ENCODE measurements at regions not wholly inside any gene's neighbourhood (a gene's known extent, or its start where the extent isn't known, plus 50 kb on each side); places are given as distances from the start of the nearest gene placed in this dataset.

DNA sequence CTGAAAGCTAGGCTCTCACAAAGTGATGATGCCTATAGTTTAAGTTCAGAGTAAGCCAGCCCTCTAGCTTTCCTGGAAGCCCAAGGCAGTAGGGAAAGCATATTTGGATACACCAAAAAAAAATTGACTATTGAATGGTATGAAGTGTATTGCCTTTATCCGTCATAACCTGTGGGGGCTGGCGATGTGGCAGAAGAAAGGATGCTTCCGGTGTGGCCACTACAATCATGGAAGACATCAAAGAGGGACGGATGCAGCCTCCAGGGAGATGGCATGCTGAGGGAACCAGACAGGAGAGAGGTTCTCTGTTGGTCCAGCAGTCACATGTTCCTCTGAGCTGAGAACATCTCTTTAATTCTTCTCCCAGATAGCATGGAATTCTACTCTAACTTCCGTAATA, 170.3 kb downstream of the TMEM18 start:
- no peak for DNase-seq

DNA sequence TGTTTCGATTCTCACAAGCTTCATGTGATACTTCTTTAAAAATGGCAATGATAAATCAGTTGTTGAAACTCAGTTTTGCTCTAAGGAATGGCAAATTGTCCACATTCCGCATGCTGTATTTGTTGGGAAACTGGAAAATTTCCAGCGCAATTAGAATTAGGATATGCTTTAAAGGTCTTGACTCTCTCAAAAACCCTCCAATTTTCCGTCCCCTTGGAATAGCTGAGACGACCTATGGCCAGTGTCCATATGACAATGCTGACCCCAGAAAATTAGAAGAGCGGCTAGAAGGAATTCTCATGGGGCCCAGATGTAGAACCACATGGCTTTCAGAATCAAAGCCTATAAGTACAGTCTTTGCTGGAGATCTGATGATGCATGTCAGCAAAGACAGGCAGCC, 170.8 kb downstream of the TMEM18 start:
- no peak for DNase-seq

GRCh38 chr2:505941-506340, 171.3 kb downstream of the TMEM18 start:
- no peak for DNase-seq

DNA sequence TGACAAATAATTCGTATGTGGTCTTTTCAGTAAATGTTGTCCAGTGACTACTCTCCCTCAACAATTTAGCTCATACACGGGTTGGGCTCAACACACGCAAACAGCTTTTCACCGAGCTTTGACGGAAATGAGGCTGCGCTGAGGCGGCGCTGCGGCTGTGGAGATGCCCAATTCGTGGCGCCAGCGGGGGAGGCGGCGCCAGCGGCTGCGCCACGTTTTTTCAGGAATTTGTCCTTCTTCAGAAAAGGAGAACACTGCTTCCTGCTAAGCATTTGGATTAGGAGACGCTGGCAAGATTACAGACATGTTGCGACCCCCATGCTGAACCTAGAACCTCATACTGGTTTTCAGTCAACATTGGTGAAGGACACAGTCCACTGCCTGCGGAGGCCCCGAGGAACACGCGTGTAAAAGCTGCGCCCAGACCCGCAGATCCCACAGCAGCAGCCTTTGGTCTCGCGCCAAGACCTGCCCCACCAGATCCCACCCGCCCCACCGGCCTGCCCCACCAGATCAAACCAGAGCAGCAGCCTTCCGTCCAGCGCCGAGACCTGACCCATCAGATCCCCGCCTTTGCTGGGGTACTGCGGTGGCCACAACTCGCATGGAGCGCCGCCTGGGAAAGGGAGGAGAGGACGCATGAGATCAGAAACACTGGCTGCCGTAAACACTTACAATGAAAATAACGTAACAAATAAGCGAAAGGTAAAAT, 173.8 kb downstream of the TMEM18 start:
- DNase-seq, result no peak

DNA sequence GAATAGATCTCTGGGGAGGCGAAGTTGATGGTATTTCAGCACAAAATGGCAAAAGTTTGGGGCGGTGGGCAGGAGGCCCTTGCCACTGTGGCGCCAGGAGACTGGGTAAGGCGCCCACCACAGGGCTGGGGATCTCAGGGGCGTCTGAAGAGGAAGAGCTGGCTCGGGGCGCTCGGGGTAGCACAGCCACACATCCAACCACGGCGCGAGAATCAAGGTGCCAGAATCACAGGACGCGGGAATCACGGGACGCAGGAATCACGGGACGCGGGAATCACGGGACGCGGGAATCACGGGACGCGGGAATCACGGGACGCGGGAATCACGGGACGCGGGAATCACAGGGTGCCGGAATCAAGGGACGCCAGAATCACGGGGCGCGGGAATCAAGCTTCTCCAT, 174.4 kb downstream of the TMEM18 start:
- DNase-seq, result no peak

- no peak for DNase-seq
Observed at GRCh38 chr2:501667-502066, 175.5 kb downstream of the TMEM18 start.

DNA sequence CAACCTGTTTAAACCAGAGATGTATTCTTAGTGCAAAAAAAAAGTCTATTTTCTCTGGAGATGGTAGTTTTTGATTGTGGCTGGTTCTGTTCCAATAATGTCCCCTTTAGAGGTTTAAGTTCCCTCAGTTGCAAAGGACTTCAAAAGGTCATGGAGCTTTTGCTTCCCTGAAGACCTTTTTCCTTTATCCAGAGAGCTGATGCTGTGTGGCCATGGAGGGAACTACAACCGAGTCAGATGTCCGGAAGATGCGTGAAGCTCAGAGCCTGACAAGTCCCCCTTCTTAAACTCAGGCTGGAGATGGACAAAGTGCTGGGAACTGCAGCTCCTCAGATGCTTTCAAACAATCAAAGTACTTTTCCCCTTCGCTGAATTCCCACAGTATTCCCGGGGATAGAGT, 176.1 kb downstream of the TMEM18 start:
- no peak for DNase-seq

- DNase-seq, result no peak
Observed at GRCh38 chr2:499726-500125, 177.5 kb downstream of the TMEM18 start.

DNA sequence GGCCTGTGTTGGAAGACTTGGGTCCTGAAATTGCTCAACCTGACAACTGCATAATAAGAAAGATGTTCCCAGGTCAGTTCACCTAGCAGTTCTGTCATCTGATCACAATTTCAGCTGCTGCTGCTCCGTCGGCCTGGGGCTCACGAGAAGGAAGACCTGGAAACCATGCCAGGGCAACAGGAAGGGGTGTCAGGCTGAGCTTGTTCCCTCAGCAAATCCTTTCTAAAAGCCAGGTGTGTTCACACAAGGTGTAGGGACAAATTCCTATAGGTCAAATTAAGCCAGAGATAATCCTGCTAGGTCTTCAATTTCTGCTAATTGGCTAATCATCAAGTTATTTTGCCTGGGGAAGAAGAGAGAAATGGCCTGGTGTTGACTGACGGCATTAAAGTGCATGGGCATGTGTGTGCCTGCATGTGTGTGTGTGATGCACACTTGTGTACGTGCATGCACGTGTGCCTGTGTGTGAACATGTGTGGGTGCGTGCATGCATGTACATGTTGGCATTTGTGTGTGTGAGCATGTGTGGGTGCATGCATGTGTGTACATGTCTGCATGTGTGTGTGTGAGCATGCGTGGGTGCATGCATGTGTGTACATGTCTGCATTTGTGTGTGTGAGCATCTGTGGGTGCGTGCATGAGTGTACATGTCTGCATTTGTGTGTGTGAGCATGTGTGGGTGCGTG, 178.6 kb downstream of the TMEM18 start:
- DNase-seq, result no peak

- no peak for DNase-seq
Observed at GRCh38 chr2:497770-498492, 179.3 kb downstream of the TMEM18 start.

DNA sequence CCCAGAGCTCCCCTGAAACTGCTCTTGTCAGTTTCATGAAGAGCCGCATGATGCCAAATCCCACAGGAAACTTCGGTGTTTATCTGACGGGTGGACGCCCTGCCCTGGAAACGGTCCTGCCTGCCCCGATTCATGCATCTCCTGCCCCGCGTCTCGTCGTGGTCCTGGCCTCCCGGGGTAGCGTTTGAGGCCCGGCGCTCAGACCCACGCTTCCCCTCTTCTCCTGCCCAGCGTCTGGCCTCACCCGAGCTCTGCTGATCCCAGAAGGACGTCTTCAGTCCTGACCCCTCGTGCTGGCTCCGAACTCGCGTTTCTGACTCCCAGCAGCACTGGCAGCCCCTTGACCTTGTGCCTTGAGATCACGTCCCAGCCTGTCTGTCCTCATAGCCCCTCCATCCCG, 180.5 kb downstream of the TMEM18 start:
- DNase-seq, result no peak

- DNase-seq, result no peak
Observed at GRCh38 chr2:495745-496275, 181.4 kb downstream of the TMEM18 start.

- DNase-seq, result no peak
Observed at GRCh38 chr2:494853-495252, 182.4 kb downstream of the TMEM18 start.

- DNase-seq, result no peak
Observed at GRCh38 chr2:493228-493627, 184.0 kb downstream of the TMEM18 start.

GRCh38 chr2:492178-492577, 185.0 kb downstream of the TMEM18 start:
- no peak for DNase-seq

- DNase-seq, result no peak
Observed at GRCh38 chr2:489838-490237, 187.4 kb downstream of the TMEM18 start.

- DNase-seq, result no peak
Observed at GRCh38 chr2:489084-489483, 188.1 kb downstream of the TMEM18 start.

- DNase-seq, result no peak
Observed at GRCh38 chr2:487186-488079, 189.8 kb downstream of the TMEM18 start.

DNA sequence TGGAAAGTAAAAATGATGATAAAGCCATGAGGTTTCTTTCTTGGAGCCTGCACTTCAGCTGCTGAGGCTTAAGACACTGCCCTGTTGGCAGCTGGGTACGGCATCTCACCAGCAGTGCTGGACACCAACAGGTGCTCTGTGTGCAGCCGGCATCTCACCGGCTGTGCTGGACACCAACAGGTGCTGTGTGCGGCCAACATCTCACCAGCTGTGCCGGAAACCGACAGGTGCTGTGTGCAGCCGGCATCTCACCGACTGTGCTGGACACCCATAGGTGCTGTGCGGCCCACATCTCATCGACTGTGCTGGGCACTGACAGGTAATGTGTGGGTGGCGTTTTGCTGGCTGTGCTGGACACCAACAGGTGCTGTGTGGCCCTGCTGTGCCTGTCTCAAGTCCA, 190.8 kb downstream of the TMEM18 start:
- no peak for DNase-seq

DNA sequence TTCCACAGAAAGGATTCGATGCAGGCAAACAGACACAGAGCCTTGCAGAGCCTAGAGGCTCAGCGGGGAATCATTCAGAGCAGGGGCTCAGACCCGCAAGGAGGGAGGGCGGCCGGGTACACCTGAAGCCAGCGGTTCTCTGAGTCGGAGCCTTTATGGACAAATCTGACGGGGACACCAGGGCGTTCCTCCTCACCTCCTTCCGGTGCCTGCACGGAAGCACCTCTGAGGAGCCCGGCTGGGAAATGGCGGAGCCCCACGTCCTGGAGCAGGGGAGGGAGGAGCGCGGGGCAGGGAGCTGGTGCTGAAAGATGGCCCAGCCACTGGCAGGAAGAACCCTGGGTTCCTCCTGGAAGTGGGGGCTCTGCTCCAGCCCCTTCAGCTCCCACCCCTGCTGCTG, 193.5 kb upstream of the ALKAL2 start:
- DNase-seq, result no peak

DNA sequence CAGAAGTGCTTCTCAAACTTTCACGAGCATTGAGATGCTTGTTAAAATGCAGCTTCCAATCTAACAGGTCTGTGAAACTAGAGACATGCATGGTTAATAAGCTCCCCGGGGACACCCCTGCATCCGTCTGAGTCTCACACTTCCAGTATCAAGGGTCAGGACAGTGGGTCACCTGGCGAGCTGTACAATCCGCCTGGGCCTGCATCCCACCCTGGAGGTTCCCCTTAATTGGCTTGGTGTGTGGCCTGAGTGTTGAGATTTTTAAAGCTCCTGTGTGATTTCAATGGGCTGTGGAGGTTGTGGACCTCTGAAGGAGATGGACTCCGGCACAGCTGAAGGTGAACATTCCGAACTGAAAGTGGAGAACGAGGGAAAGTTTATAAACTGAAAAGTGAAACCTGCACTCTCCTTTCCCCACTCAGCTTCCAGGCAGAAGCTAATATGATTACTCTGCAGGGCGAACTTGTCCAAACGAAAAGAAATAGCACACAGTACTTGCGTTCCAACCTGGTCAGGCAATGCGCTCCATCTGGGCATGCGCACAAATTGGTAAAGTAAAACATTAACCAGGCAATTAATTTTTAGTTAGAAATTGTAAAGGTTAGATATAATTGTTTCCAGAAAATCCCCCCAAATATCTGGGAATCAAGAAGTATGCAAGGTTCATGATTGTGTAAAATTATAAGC, 191.7 kb upstream of the ALKAL2 start:
- no peak for DNase-seq

- no peak for DNase-seq
Observed at GRCh38 chr2:479031-479430, 191.1 kb upstream of the ALKAL2 start.
